K562 (cell line): ENCODE measurements at regions not wholly inside any gene's neighbourhood (a gene's known extent, or its start where the extent isn't known, plus 50 kb on each side); places are given as distances from the start of the nearest gene placed in this dataset.
A peak's percentile ranks its signal among the peaks of the same experiment; 100 is the strongest.

Experiments
- BACH1 ChIP-seq: fragments of 200-800 bp; sonication (Bioruptor generic); IDR thresholded peaks from 2 replicates; pipeline ENCODE4 v1.6.1; 2016; ENCODE audit warnings: missing genetic modification characterization, missing compliant biosample characterization
- BCL6 ChIP-seq: fragments of 250-450 bp; sonication (Bioruptor Pico); IDR thresholded peaks from 2 replicates; pipeline ENCODE4 v1.4.0; 2020
- CHD2 ChIP-seq: IDR thresholded peaks from 2 replicates; pipeline ENCODE4 v1.6.1; 2011; ENCODE audit warnings: low read depth, low read length
- CHD4 ChIP-seq: fragments of 200-600 bp; sonication (generic); IDR thresholded peaks from 3 replicates; pipeline ENCODE4 v1.6.1; 2012; ENCODE audit warnings: low read depth, mild to moderate bottlenecking, mixed read lengths, low read length, inconsistent platforms; ENCODE audit not compliant: insufficient read depth, insufficient replicate concordance, poor library complexity, severe bottlenecking
- FOXA3 ChIP-seq, 2 experiments: fragments of 450-650 bp in 1 of 2; sonication (generic) in 1 of 2; formaldehyde crosslinking; IDR thresholded peaks in 1 of 2; conservative IDR thresholded peaks in 1 of 2; 2 replicates each; pipeline versions ENCODE4 v1.4.0 to v1.8.0; 2020 to 2022; ENCODE audit warnings: mild to moderate bottlenecking in 2 of 2, missing genetic modification reagents in 1 of 2
- FUS ChIP-seq: fragments of 200-400 bp; formaldehyde crosslinking; optimal IDR thresholded peaks from 2 replicates; pipeline ENCODE3; 2017; ENCODE audit warnings: low read depth, low read length
- GTF2B ChIP-seq: IDR thresholded peaks from 2 replicates; pipeline ENCODE4 v1.6.1; 2011; ENCODE audit not compliant: insufficient read length; ENCODE audit errors: extremely low read depth
- HMGXB4 ChIP-seq: sonication (generic); formaldehyde crosslinking; IDR thresholded peaks from 2 replicates; pipeline ENCODE4 v1.8.1; 2023; ENCODE audit warnings: mild to moderate bottlenecking, missing genetic modification reagents
- MXD1 ChIP-seq: fragments of 250-450 bp; sonication (Bioruptor Pico); IDR thresholded peaks from 2 replicates; pipeline ENCODE4 v1.8.0; 2021; ENCODE audit warnings: borderline replicate concordance, mild to moderate bottlenecking, moderate library complexity; ENCODE audit not compliant: poor library complexity, severe bottlenecking
- NFIX ChIP-seq: fragments of 250-450 bp; sonication (Bioruptor Pico); IDR thresholded peaks from 2 replicates; pipeline ENCODE4 v1.4.0; 2020; ENCODE audit warnings: low read depth, mild to moderate bottlenecking, moderate library complexity
- NR1H2 ChIP-seq: sonication (generic); formaldehyde crosslinking; IDR thresholded peaks from 2 replicates; pipeline ENCODE4 v1.4.0; 2020; ENCODE audit warnings: mild to moderate bottlenecking, missing genetic modification reagents
- POLR2H ChIP-seq: IDR thresholded peaks from 2 replicates; pipeline ENCODE4 v1.6.1; 2016; ENCODE audit warnings: missing genetic modification characterization, low read depth, mild to moderate bottlenecking, control low read depth, missing compliant biosample characterization, moderate library complexity
- RFX1 ChIP-seq: fragments of 450-650 bp; IDR thresholded peaks from 2 replicates; pipeline ENCODE4 v1.6.1; 2016; ENCODE audit warnings: mild to moderate bottlenecking, moderate library complexity
- SFPQ ChIP-seq: fragments of 200-400 bp; formaldehyde crosslinking; IDR thresholded peaks from 2 replicates; pipeline ENCODE4 v1.6.1; 2017; ENCODE audit warnings: mild to moderate bottlenecking, low read depth, low read length, moderate library complexity
- SP2 ChIP-seq: IDR thresholded peaks from 2 replicates; pipeline ENCODE4 v1.6.1; 2011; ENCODE audit warnings: mild to moderate bottlenecking, low read depth, low read length, moderate library complexity; ENCODE audit not compliant: poor library complexity, severe bottlenecking; ENCODE audit errors: extremely low read depth
- SREBF1 ChIP-seq: fragments of 150-350 bp; IDR thresholded peaks from 2 replicates; pipeline ENCODE4 v1.6.1; 2014; ENCODE audit warnings: antibody characterized with exemption, low read depth, low read length, borderline replicate concordance
- SRSF3 ChIP-seq: fragments of 200-400 bp; formaldehyde crosslinking; IDR thresholded peaks from 2 replicates; pipeline ENCODE4 v1.6.1; 2016; ENCODE audit warnings: mild to moderate bottlenecking, low read length, moderate library complexity; ENCODE audit not compliant: insufficient read depth
- TOE1 ChIP-seq, 2 experiments: fragments of 450-650 bp in 1 of 2; sonication (generic) in 1 of 2; formaldehyde crosslinking in 1 of 2; IDR thresholded peaks; 2 replicates each; pipeline versions ENCODE4 v1.7.1 to v1.8.0; 2016 to 2022; ENCODE audit warnings: borderline replicate concordance in 2 of 2, mild to moderate bottlenecking in 2 of 2, antibody characterized with exemption in 1 of 2, inconsistent platforms in 1 of 2, low read depth in 1 of 2, missing genetic modification reagents in 1 of 2, moderate library complexity in 1 of 2
- ZNF282 ChIP-seq: sonication (generic); formaldehyde crosslinking; IDR thresholded peaks from 2 replicates; pipeline ENCODE4 v1.8.1; 2023; ENCODE audit warnings: missing genetic modification reagents
- ZNF512 ChIP-seq: IDR thresholded peaks from 2 replicates; pipeline ENCODE4 v1.6.1; 2016; ENCODE audit warnings: missing genetic modification characterization, missing compliant biosample characterization

- TF ChIP-seq SFPQ (no peak), TOE1 (IDR thresholded peaks at IDR 0.05; ENCODE audit: borderline replicate concordance) (no peak), TOE1 (CRISPR knock-in tag; IDR thresholded peaks at IDR 0.05; ENCODE audit: borderline replicate concordance, low read depth) (no peak), SREBF1 (no peak), FUS (no peak), NR1H2 (CRISPR knock-in tag) (no peak), NFIX (CRISPR knock-in tag) (no peak), CHD4 (no peak), HMGXB4 (CRISPR knock-in tag) (no peak), FOXA3 (CRISPR knock-in tag; conservative IDR thresholded peaks at IDR 0.05 in 1 of 2, IDR thresholded peaks at IDR 0.05 in 1 of 2) (peak in 1 of 2 experiments; percentile 46; a peak in 1 of 4 replicates), ZNF512 (tag) (no peak), BCL6 (CRISPR knock-in tag) (no peak), POLR2H (no peak), SRSF3 (no peak), BACH1 (tag) (no peak), SP2 (no peak), GTF2B (no peak), ZNF282 (CRISPR knock-in tag) (no peak), RFX1 (no peak), MXD1 (CRISPR knock-in tag) (no peak), CHD2 (no peak)
Observed at GRCh38 chr2:16750175-16750924, 84.7 kb upstream of the CYRIA start (continued).
